K562 (cell line): ENCODE measurements at regions not wholly inside any gene's neighbourhood (a gene's known extent, or its start where the extent isn't known, plus 50 kb on each side); places are given as distances from the start of the nearest gene placed in this dataset.

Source experiments
- FOSL1 ChIP-seq: fragments of 200-800 bp; sonication (Bioruptor generic); conservative IDR thresholded peaks from 2 replicates; pipeline ENCODE4 v1.6.1; 2016; ENCODE audit warnings: missing genetic modification characterization, missing compliant biosample characterization
- ZFX ChIP-seq: sonication (generic); formaldehyde crosslinking; IDR thresholded peaks from 2 replicates; pipeline ENCODE4 v1.8.0; 2022; ENCODE audit warnings: mild to moderate bottlenecking, missing genetic modification reagents, moderate library complexity
- ZNF165 ChIP-seq: fragments of 250-450 bp; sonication (Bioruptor Pico); IDR thresholded peaks from 2 replicates; pipeline ENCODE4 v1.4.0; 2020; ENCODE audit warnings: borderline replicate concordance
- TF ChIP-seq, protein P1 (sequence below): sonication (generic); formaldehyde crosslinking; IDR thresholded peaks from 2 replicates; pipeline ENCODE4 v1.8.0; 2022; ENCODE audit warnings: mild to moderate bottlenecking, missing genetic modification reagents, borderline replicate concordance

DNA sequence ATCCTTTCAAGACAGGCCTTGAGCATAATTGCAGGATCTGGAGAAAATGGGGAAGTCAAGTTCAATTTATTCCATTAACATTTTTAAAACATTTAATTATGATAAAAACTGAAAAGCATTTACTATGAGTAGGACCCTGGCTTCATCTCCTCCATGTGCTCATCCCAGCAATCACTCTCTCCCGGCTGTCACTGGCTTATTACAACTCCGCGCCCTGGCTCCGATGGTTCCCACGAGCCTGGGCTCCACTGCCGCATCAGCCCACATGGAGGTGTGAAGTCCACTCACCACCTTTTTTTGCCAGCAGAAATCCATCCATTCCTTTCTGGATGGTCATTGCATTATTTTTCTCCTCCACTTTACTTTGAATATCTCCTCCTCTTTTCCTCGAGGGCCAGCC, 194.4 kb downstream of the EMP1 start:
- TF ChIP-seq, protein P1, sequence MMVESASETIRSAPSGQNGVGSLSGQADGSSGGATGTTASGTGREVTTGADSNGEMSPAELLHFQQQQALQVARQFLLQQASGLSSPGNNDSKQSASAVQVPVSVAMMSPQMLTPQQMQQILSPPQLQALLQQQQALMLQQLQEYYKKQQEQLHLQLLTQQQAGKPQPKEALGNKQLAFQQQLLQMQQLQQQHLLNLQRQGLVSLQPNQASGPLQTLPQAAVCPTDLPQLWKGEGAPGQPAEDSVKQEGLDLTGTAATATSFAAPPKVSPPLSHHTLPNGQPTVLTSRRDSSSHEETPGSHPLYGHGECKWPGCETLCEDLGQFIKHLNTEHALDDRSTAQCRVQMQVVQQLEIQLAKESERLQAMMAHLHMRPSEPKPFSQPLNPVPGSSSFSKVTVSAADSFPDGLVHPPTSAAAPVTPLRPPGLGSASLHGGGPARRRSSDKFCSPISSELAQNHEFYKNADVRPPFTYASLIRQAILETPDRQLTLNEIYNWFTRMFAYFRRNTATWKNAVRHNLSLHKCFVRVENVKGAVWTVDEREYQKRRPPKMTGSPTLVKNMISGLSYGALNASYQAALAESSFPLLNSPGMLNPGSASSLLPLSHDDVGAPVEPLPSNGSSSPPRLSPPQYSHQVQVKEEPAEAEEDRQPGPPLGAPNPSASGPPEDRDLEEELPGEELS = no peak
- TF ChIP-seq FOSL1 = no peak
- no peak for TF ChIP-seq ZNF165 (CRISPR knock-in tag)
- no peak for TF ChIP-seq ZFX (CRISPR knock-in tag)
